ENCODE measurements at regions not wholly inside any gene's neighbourhood (a gene's known extent, or its start where the extent isn't known, plus 50 kb on each side); places are given as distances from the start of the nearest gene placed in this dataset.

GRCh38 chr2:152251811-152252210, 76.2 kb upstream of the STAM2 start:
- TF ChIP-seq SMAD4 (CRISPR knock-in tag; conservative IDR thresholded peaks at IDR 0.05) (no peak), CTCF (IDR thresholded peaks at IDR 0.05 in 2 of 3, conservative IDR thresholded peaks at IDR 0.05 in 1 of 3; ENCODE audit: insufficient read depth in 2 of 3, low read depth in 1 of 3, low read length in 3 of 3) (no peak), ZNF165 (CRISPR knock-in tag; IDR thresholded peaks at IDR 0.05; ENCODE audit: borderline replicate concordance) (no peak), PPARD (CRISPR knock-in tag; IDR thresholded peaks at IDR 0.05) (no peak), CC2D1A (IDR thresholded peaks at IDR 0.05) (no peak), FOXM1 (IDR thresholded peaks at IDR 0.05; ENCODE audit: low read depth) (no peak), FOXM1 (CRISPR knock-in tag; IDR thresholded peaks at IDR 0.05; ENCODE audit: low read depth) (no peak)
